Thyroid gland (tissue), 4 donors: ENCODE measurements at regions not wholly inside any gene's neighbourhood (a gene's known extent, or its start where the extent isn't known, plus 50 kb on each side); places are given as distances from the start of the nearest gene placed in this dataset.

Experiments
- DNase-seq, 2 donors: peaks; one replicate each; pipeline ENCODE4 v3.0.0-alpha.2; 2019
- H3K27ac ChIP-seq, 3 donors: fragments of 200-600 bp; sonication (generic); 1 replicate in 2 of 3; 2 replicates in 1 of 3; pipeline ENCODE4 v1.5.1; 2016 to 2019; ENCODE audit warnings: mild to moderate bottlenecking in 1 of 3, moderate library complexity in 1 of 3
- H3K27me3 ChIP-seq: fragments of 200-600 bp; sonication (generic); one replicate; pipeline ENCODE4 v1.5.1; 2019
- H3K36me3 ChIP-seq, 2 donors: fragments of 200-600 bp; sonication (generic); one replicate each; pipeline ENCODE4 v1.5.1; 2016 to 2019
- H3K4me1 ChIP-seq, 2 donors: fragments of 200-600 bp; sonication (generic); one replicate each; pipeline ENCODE4 v1.5.1; 2017 to 2019
- H3K4me3 ChIP-seq, 3 donors: fragments of 200-600 bp; sonication (generic); replicated peaks in 1 of 3; 1 replicate in 2 of 3; 2 replicates in 1 of 3; pipeline ENCODE4 v1.5.1; 2016; ENCODE audit warnings: mild to moderate bottlenecking in 1 of 3
- H3K9me3 ChIP-seq: fragments of 200-600 bp; sonication (generic); one replicate; pipeline ENCODE4 v1.5.1; 2017
- CTCF ChIP-seq, 6 experiments: fragments of 200-600 bp in 3 of 6; fragments of 450-650 bp in 3 of 6; sonication (generic) in 3 of 6; IDR thresholded peaks; one replicate each; pipeline ENCODE4 v1.5.1; 2016 to 2019; ENCODE audit warnings: antibody characterized with exemption in 6 of 6, mild to moderate bottlenecking in 2 of 6, inconsistent platforms in 1 of 6, moderate library complexity in 1 of 6
- POLR2A ChIP-seq, 2 donors: fragments of 450-650 bp; IDR thresholded peaks; one replicate each; pipeline ENCODE4 v1.6.1; 2017; ENCODE audit warnings: antibody characterized with exemption in 2 of 2, mild to moderate bottlenecking in 2 of 2, moderate library complexity in 1 of 2
- WGBS, 2 donors: methylation state at CpG; one replicate each; pipeline ENCODE4 v1.1.5; 2017; 5-methylcytosine and 5-hydroxymethylcytosine counted together
- intact Hi-C: fragments of 100-400 bp; cut with DNase I; formaldehyde crosslinking; loops from one replicate; pipeline ENCODE4 v1.15.1; 2023

GRCh38 chr5:13524936-13525335 lies 419.6 kb downstream of the DNAH5 start:
- Histone ChIP-seq H3K9me3 (no peaks in the 10 kb centered on the region), H3K27me3 (no peaks in the 10 kb centered on the region), H3K4me3 (no peak overlapping the region), H3K36me3 (no peaks in the 10 kb centered on the region), H3K27ac (no peak overlapping the region), H3K4me1 (no peaks in the 10 kb centered on the region)
- intact Hi-C loops = no loop called here
- TF ChIP-seq POLR2A (IDR thresholded peaks at IDR 0.05) (no peak), CTCF (IDR thresholded peaks at IDR 0.05) (no peak)
- WGBS, 2 donors = 66 to 73% methylated on average over 2 of the region's 2 CpGs
- DNase-seq = no peak

- Histone ChIP-seq H3K9me3 (no peaks in the 10 kb centered on the region), H3K4me1 (no peaks in the 10 kb centered on the region), H3K4me3 (no peak overlapping the region), H3K27ac (no peak overlapping the region), H3K36me3 (no peaks in the 10 kb centered on the region), H3K27me3 (no peaks in the 10 kb centered on the region)
- intact Hi-C loops = no loop called here
- 76 to 80% methylated on average over 1 of the region's 1 CpG for WGBS, 2 donors
- no peak for TF ChIP-seq CTCF (IDR thresholded peaks at IDR 0.05)
- TF ChIP-seq POLR2A (IDR thresholded peaks at IDR 0.05) = no peak
- no peak for DNase-seq
Measured at GRCh38 chr5:13519131-13519530, 425.4 kb downstream of the DNAH5 start.

- TF ChIP-seq POLR2A (IDR thresholded peaks at IDR 0.05) (no peak), CTCF (IDR thresholded peaks at IDR 0.05) (no peak)
- Histone ChIP-seq H3K27ac (no peak overlapping the region), H3K36me3 (no peaks in the 10 kb centered on the region), H3K9me3 (no peaks in the 10 kb centered on the region), H3K4me1 (no peaks in the 10 kb centered on the region), H3K27me3 (no peaks in the 10 kb centered on the region), H3K4me3 (no peak overlapping the region)
- intact Hi-C loops = no loop called here
- no peak for DNase-seq
- 88 to 94% methylated on average over 1 of the region's 1 CpG for WGBS, 2 donors
Measured at GRCh38 chr5:13516195-13516594, 428.3 kb downstream of the DNAH5 start.

- no peak overlapping the region for H3K4me3 ChIP-seq
- TF ChIP-seq POLR2A (IDR thresholded peaks at IDR 0.05) (no peak), CTCF (IDR thresholded peaks at IDR 0.05) (no peak)
- H3K9me3 ChIP-seq = no peaks in the 10 kb centered on the region
- H3K27me3 ChIP-seq = no peaks in the 10 kb centered on the region
- 72 to 81% methylated on average over 2 of the region's 2 CpGs for WGBS, 2 donors
- H3K4me1 ChIP-seq = no peaks in the 10 kb centered on the region
- no peaks in the 10 kb centered on the region for H3K36me3 ChIP-seq
- DNase-seq = no peak
- no peak overlapping the region for H3K27ac ChIP-seq
- intact Hi-C loops = no loop called here
Measured at GRCh38 chr5:13511442-13511841, 433.0 kb downstream of the DNAH5 start.

- Histone ChIP-seq H3K4me1 (no peaks in the 10 kb centered on the region), H3K27me3 (no peaks in the 10 kb centered on the region), H3K27ac (no peak overlapping the region), H3K4me3 (no peak overlapping the region), H3K9me3 (no peaks in the 10 kb centered on the region), H3K36me3 (no peaks in the 10 kb centered on the region)
- no peak for DNase-seq
- no peak for TF ChIP-seq CTCF (IDR thresholded peaks at IDR 0.05)
- no peak for TF ChIP-seq POLR2A (IDR thresholded peaks at IDR 0.05)
- intact Hi-C loops = no loop called here
- 70 to 77% methylated on average over 4 of the region's 4 CpGs for WGBS, 2 donors
Measured at GRCh38 chr5:13510616-13511015, 433.9 kb downstream of the DNAH5 start.
